ENCODE measurements at regions not wholly inside any gene's neighbourhood (a gene's known extent, or its start where the extent isn't known, plus 50 kb on each side); places are given as distances from the start of the nearest gene placed in this dataset.

GRCh38 chr3:106590216-106590615 is 721.4 kb upstream of the CBLB start:
- no peaks in the 10 kb centered on the region for H3K27me3 ChIP-seq (ENCODE audit: control insufficient read depth in 3 of 3, insufficient read depth in 3 of 3, low read depth in 1 of 3, low read length in 3 of 3)
- H2BK12ac ChIP-seq (ENCODE audit: low read length) = no peak overlapping the region
- no peak overlapping the region for H3K27ac ChIP-seq (replicated peaks; ENCODE audit: low read length)
- no peak overlapping the region for H3K18ac ChIP-seq (ENCODE audit: low read length)
- no CpG with 5 or more reads among the region's 1 CpG for WGBS, 2 donors (ENCODE audit: extremely low coverage in 2 of 2, insufficient read length in 2 of 2, insufficient replicate concordance in 1 of 2)
- no peaks in the 10 kb centered on the region for H3K9me3 ChIP-seq (replicated peaks in 1 of 2; ENCODE audit: control insufficient read depth in 2 of 2, insufficient read depth in 1 of 2, low read depth in 1 of 2, low read length in 2 of 2)
- no peak overlapping the region for H3K9ac ChIP-seq (ENCODE audit: low read depth, low read length, poor library complexity)
- H3K14ac ChIP-seq (ENCODE audit: low read length) = no peak overlapping the region
- no peak overlapping the region for H2AK5ac ChIP-seq (ENCODE audit: low read depth, low read length)
- H3K4me1 ChIP-seq (ENCODE audit: control insufficient read depth in 2 of 2, insufficient read depth in 1 of 2, low read depth in 1 of 2, low read length in 2 of 2) = no peaks in the 10 kb centered on the region
- H3K4ac ChIP-seq (ENCODE audit: low read length) = no peak overlapping the region
- no peak for DNase-seq (ENCODE audit: low spot score)
- no peaks in the 10 kb centered on the region for H3K36me3 ChIP-seq (replicated peaks in 1 of 2; ENCODE audit: control insufficient read depth in 2 of 2, insufficient read depth in 2 of 2, low read length in 2 of 2)
- H3K79me1 ChIP-seq (ENCODE audit: low read depth, low read length) = no peaks in the 10 kb centered on the region
- H3K4me2 ChIP-seq (ENCODE audit: insufficient read depth, low read length, poor library complexity, severe bottlenecking) = no peak overlapping the region
- H2AFZ ChIP-seq (ENCODE audit: low read length) = peak overlapping the region; percentile 16
- no peak overlapping the region for H3K4me3 ChIP-seq (ENCODE audit: low read length in 2 of 2)
- H2BK5ac ChIP-seq (ENCODE audit: low read length) = no peak overlapping the region
- H2BK120ac ChIP-seq (ENCODE audit: low read depth, low read length) = no peak overlapping the region
- no peak overlapping the region for H4K91ac ChIP-seq (ENCODE audit: low read depth, low read length, poor library complexity)
- no peak overlapping the region for H2BK15ac ChIP-seq (ENCODE audit: low read length)
- H4K8ac ChIP-seq (ENCODE audit: low read depth, low read length) = no peak overlapping the region
- H3K23ac ChIP-seq (ENCODE audit: low read depth, low read length, poor library complexity) = no peak overlapping the region

DNA sequence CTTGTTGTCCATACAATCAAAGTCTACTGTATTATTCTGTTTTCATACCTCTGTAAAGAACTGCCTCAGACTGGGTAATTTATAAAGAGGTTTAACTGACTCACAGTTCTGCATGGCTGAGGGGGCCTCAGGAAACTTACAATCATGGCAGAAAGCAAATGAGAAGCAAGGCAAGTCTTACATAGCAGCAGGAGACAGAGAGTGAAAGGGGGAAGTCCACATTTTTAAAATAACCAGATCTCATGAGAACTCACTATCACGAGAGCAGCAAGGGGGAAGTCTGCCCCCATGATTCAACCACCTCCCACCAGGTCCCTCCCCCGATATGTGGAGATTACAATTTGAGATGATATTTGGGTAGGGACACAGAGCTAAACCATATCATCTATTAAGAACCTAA is 724.6 kb upstream of the CBLB start:
- Histone ChIP-seq H3K27me3 (ENCODE audit: control insufficient read depth in 3 of 3, insufficient read depth in 3 of 3, low read depth in 1 of 3, low read length in 3 of 3) (no peaks in the 10 kb centered on the region), H4K8ac (ENCODE audit: low read depth, low read length) (no peak overlapping the region), H3K9ac (ENCODE audit: low read depth, low read length, poor library complexity) (no peak overlapping the region), H3K36me3 (replicated peaks in 1 of 2; ENCODE audit: control insufficient read depth in 2 of 2, insufficient read depth in 2 of 2, low read length in 2 of 2) (no peaks in the 10 kb centered on the region), H2BK15ac (ENCODE audit: low read length) (no peak overlapping the region), H2AFZ (ENCODE audit: low read length) (no peak overlapping the region), H3K4ac (ENCODE audit: low read length) (no peak overlapping the region), H3K9me3 (replicated peaks in 1 of 2; ENCODE audit: control insufficient read depth in 2 of 2, insufficient read depth in 1 of 2, low read depth in 1 of 2, low read length in 2 of 2) (no peaks in the 10 kb centered on the region), H3K14ac (ENCODE audit: low read length) (no peak overlapping the region), H3K18ac (ENCODE audit: low read length) (no peak overlapping the region), H3K79me1 (ENCODE audit: low read depth, low read length) (no peaks in the 10 kb centered on the region), H2BK5ac (ENCODE audit: low read length) (no peak overlapping the region), H4K91ac (ENCODE audit: low read depth, low read length, poor library complexity) (no peak overlapping the region), H2BK12ac (ENCODE audit: low read length) (no peak overlapping the region), H3K23ac (ENCODE audit: low read depth, low read length, poor library complexity) (no peak overlapping the region), H2AK5ac (ENCODE audit: low read depth, low read length) (no peak overlapping the region), H3K4me1 (ENCODE audit: control insufficient read depth in 2 of 2, insufficient read depth in 1 of 2, low read depth in 1 of 2, low read length in 2 of 2) (no peaks in the 10 kb centered on the region), H3K4me3 (ENCODE audit: low read length in 2 of 2) (no peak overlapping the region), H3K4me2 (ENCODE audit: insufficient read depth, low read length, poor library complexity, severe bottlenecking) (no peak overlapping the region), H2BK120ac (ENCODE audit: low read depth, low read length) (no peak overlapping the region), H3K27ac (replicated peaks; ENCODE audit: low read length) (no peak overlapping the region)
- no peak for DNase-seq (ENCODE audit: low spot score)
- no CpG with 5 or more reads among the region's 2 CpGs for WGBS, 2 donors (ENCODE audit: extremely low coverage in 2 of 2, insufficient read length in 2 of 2, insufficient replicate concordance in 1 of 2)

GRCh38 chr3:106609666-106610301 is 741.0 kb upstream of the CBLB start:
- Histone ChIP-seq H3K18ac (ENCODE audit: low read length) (no peak overlapping the region), H3K27ac (replicated peaks; ENCODE audit: low read length) (no peak overlapping the region), H3K4me3 (ENCODE audit: low read length in 2 of 2) (no peak overlapping the region), H3K23ac (ENCODE audit: low read depth, low read length, poor library complexity) (no peak overlapping the region), H3K9me3 (replicated peaks in 1 of 2; ENCODE audit: control insufficient read depth in 2 of 2, insufficient read depth in 1 of 2, low read depth in 1 of 2, low read length in 2 of 2) (peaks cover 0 to 4% of the 10 kb centered on the region in 2 donors), H3K36me3 (replicated peaks in 1 of 2; ENCODE audit: control insufficient read depth in 2 of 2, insufficient read depth in 2 of 2, low read length in 2 of 2) (no peaks in the 10 kb centered on the region), H4K91ac (ENCODE audit: low read depth, low read length, poor library complexity) (no peak overlapping the region), H2AK5ac (ENCODE audit: low read depth, low read length) (no peak overlapping the region), H2BK12ac (ENCODE audit: low read length) (no peak overlapping the region), H3K14ac (ENCODE audit: low read length) (no peak overlapping the region), H2BK120ac (ENCODE audit: low read depth, low read length) (no peak overlapping the region), H2BK15ac (ENCODE audit: low read length) (no peak overlapping the region), H3K4me2 (ENCODE audit: insufficient read depth, low read length, poor library complexity, severe bottlenecking) (no peak overlapping the region), H3K4me1 (ENCODE audit: control insufficient read depth in 2 of 2, insufficient read depth in 1 of 2, low read depth in 1 of 2, low read length in 2 of 2) (peaks cover 0 to 1% of the 10 kb centered on the region in 2 donors), H3K9ac (ENCODE audit: low read depth, low read length, poor library complexity) (no peak overlapping the region), H3K27me3 (ENCODE audit: control insufficient read depth in 3 of 3, insufficient read depth in 3 of 3, low read depth in 1 of 3, low read length in 3 of 3) (no peaks in the 10 kb centered on the region), H3K4ac (ENCODE audit: low read length) (no peak overlapping the region), H3K79me1 (ENCODE audit: low read depth, low read length) (no peaks in the 10 kb centered on the region), H4K8ac (ENCODE audit: low read depth, low read length) (no peak overlapping the region), H2AFZ (ENCODE audit: low read length) (peak overlapping the region; percentile 31), H2BK5ac (ENCODE audit: low read length) (no peak overlapping the region)
- WGBS, 2 donors (ENCODE audit: extremely low coverage in 2 of 2, insufficient read length in 2 of 2, insufficient replicate concordance in 1 of 2) = no CpG with 5 or more reads among the region's 2 CpGs
- peak; percentile 80 for DNase-seq (ENCODE audit: low spot score)

GRCh38 chr3:106610362-106610959 is 741.6 kb upstream of the CBLB start:
- Histone ChIP-seq H4K8ac (ENCODE audit: low read depth, low read length) (no peak overlapping the region), H2BK15ac (ENCODE audit: low read length) (no peak overlapping the region), H3K23ac (ENCODE audit: low read depth, low read length, poor library complexity) (no peak overlapping the region), H3K27ac (replicated peaks; ENCODE audit: low read length) (no peak overlapping the region), H3K79me1 (ENCODE audit: low read depth, low read length) (no peaks in the 10 kb centered on the region), H3K36me3 (replicated peaks in 1 of 2; ENCODE audit: control insufficient read depth in 2 of 2, insufficient read depth in 2 of 2, low read length in 2 of 2) (no peaks in the 10 kb centered on the region), H3K9ac (ENCODE audit: low read depth, low read length, poor library complexity) (no peak overlapping the region), H2BK12ac (ENCODE audit: low read length) (no peak overlapping the region), H4K91ac (ENCODE audit: low read depth, low read length, poor library complexity) (no peak overlapping the region), H3K4me2 (ENCODE audit: insufficient read depth, low read length, poor library complexity, severe bottlenecking) (no peak overlapping the region), H3K9me3 (replicated peaks in 1 of 2; ENCODE audit: control insufficient read depth in 2 of 2, insufficient read depth in 1 of 2, low read depth in 1 of 2, low read length in 2 of 2) (peaks cover 0 to 4% of the 10 kb centered on the region in 2 donors), H3K18ac (ENCODE audit: low read length) (no peak overlapping the region), H2BK120ac (ENCODE audit: low read depth, low read length) (no peak overlapping the region), H3K4me3 (ENCODE audit: low read length in 2 of 2) (no peak overlapping the region), H3K14ac (ENCODE audit: low read length) (no peak overlapping the region), H3K4ac (ENCODE audit: low read length) (no peak overlapping the region), H2AK5ac (ENCODE audit: low read depth, low read length) (no peak overlapping the region), H3K4me1 (ENCODE audit: control insufficient read depth in 2 of 2, insufficient read depth in 1 of 2, low read depth in 1 of 2, low read length in 2 of 2) (peaks cover 0 to 1% of the 10 kb centered on the region in 2 donors), H2BK5ac (ENCODE audit: low read length) (no peak overlapping the region), H3K27me3 (ENCODE audit: control insufficient read depth in 3 of 3, insufficient read depth in 3 of 3, low read depth in 1 of 3, low read length in 3 of 3) (no peaks in the 10 kb centered on the region), H2AFZ (ENCODE audit: low read length) (no peak overlapping the region)
- DNase-seq (ENCODE audit: low spot score) = no peak
- 100% methylated on average over 1 of the region's 2 CpGs; no CpG with 5 or more reads in 1 of the 2 donors for WGBS, 2 donors (ENCODE audit: extremely low coverage in 2 of 2, insufficient read length in 2 of 2, insufficient replicate concordance in 1 of 2)

Measured in neuronal stem cell (in vitro differentiated cells).